ENCODE measurements at regions not wholly inside any gene's neighbourhood (a gene's known extent, or its start where the extent isn't known, plus 50 kb on each side); places are given as distances from the start of the nearest gene placed in this dataset.

DNA sequence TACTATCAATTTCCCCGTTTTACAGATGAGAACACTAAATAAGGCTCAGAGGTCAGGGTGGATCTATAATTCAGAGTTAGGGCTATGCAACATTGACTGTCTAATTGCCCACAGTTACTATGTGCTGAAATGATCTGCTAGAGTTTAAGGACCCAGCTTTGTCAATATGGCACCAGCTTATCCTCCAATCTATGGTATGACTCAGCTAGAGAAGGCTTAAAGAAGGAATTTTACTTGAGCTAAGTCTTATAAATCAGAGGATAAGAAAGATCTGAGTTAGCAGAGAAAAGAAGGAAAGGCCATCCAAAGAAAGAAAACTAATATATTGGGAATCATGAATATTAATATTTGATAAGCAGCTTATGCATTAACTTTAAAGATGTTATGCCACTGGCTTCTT lies 78.1 kb downstream of the ASB9 start:
- no peak for DNase-seq (ENCODE audit: low spot score)

GRCh38 chrX:15188039-15188438 lies 81.8 kb downstream of the ASB9 start:
- DNase-seq (ENCODE audit: low spot score): no peak

DNA sequence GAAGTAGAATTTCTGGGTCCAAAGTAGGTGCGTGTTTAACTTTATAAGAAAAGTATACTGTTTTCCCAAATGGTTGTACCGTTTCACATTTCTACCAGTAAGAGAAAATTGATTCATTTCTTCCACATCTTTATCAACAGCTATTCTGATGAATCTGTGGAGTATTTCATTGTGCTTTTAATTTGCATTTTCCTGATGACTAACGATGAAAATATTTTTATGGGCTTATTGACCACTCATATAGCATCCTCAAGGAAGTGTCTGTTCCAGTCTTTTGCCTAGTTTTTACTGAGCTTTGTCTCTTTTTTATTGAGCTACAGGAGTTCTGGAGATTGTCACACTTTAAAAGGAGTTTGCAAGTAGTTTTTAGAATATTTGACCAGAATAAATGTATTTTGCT lies 92.6 kb downstream of the ASB9 start:
- DNase-seq (ENCODE audit: low spot score): no peak

DNA sequence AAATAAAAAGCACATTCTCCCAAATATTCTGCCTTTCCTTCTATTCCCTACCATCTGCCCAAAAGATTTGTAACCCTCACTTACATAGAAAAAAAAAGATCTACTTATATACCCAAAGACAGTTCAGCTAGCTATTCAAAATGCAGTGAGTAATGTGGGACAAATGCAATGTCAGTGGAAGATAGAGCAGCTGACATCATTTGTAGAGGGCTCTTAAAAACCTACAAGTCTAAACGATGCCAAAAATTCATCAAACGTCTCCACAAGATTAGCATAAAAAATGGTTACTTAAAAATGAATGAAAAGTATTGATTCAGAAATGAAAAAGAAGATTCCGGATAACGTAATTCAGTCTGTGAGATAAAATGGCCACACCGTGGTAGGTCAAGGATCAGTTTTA lies 96.5 kb downstream of the ASB9 start:
- DNase-seq (ENCODE audit: low spot score): no peak

DNA sequence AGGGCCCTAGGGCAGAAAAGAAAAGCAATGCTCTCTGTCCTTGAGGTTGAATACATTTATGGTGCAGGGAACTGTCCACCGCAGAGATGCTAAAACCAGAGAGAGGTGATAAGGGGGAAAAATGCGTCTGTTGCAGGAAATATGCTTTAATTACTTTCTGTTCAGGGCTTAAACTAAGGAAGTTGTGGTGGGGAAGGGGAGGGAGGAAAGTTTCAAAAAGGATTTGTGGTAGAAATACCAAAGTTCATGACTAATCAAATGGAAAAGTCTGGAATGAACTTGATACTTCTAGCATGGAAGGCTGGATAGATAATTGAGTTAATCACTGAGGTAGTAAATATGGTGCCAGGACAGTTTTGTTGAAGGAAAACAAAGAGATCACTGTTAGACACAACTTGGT lies 99.0 kb downstream of the ASB9 start:
- no peak for DNase-seq (ENCODE audit: low spot score)

DNA sequence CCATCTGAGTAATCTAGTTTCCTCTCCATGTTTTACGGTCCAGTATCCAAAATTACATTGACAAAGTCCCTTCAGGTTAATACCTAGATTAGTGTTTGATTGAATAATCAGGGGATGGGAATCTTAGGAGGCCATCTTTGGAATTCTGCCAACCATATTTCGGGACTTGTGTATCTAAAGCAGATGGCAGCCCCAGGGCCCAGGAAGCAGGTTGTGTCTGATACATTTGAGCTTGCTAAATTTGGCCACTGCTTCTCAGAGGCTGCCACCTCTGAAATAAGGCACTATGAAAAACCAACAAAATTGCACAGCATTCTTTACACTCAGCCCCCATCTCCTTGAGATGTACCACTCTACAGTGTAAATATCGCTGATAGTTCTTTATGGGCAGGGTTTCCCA lies 102.1 kb downstream of the ASB9 start:
- DNase-seq (ENCODE audit: low spot score): no peak

DNA sequence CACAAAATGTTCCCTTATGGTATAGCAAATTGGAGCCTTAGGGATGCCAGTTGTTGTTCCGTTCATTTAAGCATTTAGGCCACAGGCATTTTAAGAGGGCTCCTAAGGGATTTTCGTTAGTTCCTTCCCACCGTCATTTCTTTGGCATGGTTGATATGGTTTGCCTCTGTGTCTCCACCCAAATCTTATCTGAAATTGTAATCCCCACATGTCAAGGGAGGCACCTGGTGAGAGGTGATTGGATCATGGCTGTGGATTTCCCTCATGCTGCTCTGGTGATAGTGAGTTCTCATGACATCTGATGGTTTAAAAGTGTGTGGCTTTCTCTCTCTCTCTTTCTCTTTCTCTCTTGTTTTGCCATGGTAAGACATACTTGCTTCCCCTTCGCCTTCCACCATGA lies 104.1 kb downstream of the ASB9 start:
- DNase-seq (ENCODE audit: low spot score): no peak

DNA sequence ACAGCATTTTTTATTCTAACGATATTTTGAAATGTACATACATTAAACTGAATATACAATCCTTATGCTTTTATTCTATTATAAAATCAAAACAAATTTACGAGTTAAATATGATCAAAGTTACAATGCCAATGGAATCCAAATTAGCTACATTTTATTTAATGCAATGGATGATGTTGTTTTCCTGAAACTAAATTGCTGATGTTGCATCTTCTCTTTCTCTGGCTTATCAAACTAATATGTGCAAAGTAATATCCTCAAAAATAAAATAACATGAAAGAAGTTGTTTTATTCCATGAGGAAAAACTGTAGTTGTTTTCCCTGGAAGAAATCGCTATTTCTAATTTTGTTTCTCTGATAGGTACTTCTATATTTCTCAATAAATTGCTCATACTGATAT lies 106.8 kb downstream of the ASB9 start:
- DNase-seq (ENCODE audit: low spot score): no peak

- DNase-seq (ENCODE audit: low spot score): no peak
Observed at GRCh38 chrX:15160558-15161095, 109.3 kb downstream of the ASB9 start.

- peak; percentile 61 for DNase-seq (ENCODE audit: low spot score)
Observed at GRCh38 chrX:15158736-15159406, 111.0 kb downstream of the ASB9 start.

DNA sequence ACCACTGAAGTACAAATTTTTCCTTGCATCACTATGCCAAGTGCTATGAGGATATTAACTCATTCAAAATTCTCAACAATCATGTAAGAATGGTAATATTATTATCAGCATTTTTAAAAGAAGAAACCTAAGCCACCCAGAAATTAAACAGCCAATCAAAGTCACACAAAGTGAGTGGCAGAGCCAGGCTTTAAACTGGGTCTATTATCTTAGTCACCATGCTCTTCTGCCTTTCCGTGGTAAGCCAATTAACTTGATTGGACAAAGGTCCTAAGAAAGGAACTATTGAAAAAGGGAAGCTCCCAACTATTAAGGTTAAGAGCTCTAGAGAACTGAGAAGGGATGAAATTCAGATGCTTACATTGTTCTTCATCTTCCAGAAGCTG lies 111.5 kb downstream of the ASB9 start:
- DNase-seq (ENCODE audit: low spot score): no peak

DNA sequence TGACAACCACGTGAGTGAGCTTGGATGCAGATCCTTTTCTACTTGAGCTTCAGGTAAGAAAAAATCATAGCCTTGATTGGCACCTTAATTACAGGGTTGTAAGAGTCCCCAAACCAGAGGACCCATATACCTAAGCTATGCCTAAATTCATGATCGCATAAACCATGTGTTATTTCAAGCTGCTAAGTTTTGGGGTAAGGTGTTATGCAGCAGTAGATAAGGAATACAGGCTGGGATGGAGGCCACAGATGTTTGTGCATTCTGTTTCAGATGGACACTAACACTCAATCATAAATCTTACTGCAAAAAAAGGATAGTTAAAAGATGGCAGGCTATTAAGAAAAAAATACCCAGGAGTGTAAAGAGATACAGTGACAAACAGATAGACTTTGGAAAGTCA lies 112.3 kb downstream of the ASB9 start:
- no peak for DNase-seq (ENCODE audit: low spot score)

DNA sequence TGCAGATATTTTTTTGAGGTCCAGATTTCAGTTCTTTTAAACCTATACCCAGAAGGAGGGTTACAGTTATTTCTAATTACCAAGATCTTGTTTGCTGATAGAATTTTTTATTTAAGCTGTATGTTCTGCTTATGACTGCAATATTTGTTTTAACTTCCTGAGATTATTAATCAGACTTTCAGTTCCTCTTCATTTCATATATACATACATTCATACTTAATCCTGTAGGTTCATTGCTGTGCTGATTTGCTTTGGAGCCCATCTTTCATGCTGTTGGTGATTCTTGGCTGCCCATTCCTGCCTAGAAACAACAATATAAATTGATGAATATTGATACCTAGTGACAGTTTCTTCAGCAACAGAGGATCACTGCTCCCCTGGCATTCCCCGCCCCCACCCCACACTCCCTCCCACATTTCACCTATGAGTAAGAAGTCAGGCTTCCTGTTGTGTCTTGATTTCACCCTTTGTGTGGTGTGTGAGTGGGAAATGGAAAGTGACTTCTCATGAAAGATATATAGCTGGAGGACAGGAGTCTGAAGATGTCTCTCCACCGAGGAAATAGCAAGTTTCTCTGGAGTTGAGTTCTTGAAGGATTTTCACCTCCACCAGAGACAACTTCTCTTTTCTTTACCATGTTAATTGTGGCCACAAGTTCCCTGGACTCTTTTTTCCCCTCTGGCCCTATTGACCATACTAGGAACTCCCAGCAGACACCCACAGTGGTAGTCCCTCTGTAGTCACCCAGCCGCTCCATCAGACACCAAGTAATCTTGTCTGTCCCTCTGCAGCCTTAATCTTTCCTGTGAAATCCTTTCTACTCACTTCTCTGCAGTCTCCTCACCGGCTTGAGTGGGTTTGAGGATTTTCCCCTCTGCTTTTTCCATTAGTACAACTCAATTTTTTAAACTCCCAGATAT lies 118.4 kb downstream of the ASB9 start:
- DNase-seq (ENCODE audit: low spot score): peak; percentile 52

GRCh38 chrX:15150586-15150985 lies 119.3 kb downstream of the ASB9 start:
- no peak for DNase-seq (ENCODE audit: low spot score)

DNA sequence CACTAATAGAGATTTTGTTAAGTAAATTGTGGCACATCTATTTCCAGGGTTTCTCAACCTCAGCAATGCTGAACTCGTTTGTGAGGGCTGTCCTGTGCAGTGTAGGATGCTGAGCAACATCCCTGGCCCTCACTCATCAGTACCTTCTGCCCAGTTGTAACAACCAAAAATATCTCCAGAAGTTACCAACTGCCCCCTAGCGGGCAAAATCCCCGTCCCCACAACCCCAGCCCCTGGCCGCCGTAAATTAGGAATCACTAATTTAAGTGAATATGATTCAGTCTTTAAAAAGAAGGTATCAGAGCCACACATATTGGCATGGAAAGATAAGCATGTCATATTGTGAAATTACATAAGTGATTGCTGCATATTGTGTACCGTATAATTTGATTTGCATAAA lies 123.4 kb downstream of the ASB9 start:
- DNase-seq (ENCODE audit: low spot score): no peak

GRCh38 chrX:15143825-15144121 lies 126.1 kb downstream of the ASB9 start:
- DNase-seq (ENCODE audit: low spot score): no peak

- DNase-seq (ENCODE audit: low spot score): peak; percentile 59
Observed at GRCh38 chrX:15143050-15143824, 126.6 kb downstream of the ASB9 start.

- peak; percentile 9 for DNase-seq (ENCODE audit: low spot score)
Observed at GRCh38 chrX:15142084-15142715, 127.7 kb downstream of the ASB9 start.

DNA sequence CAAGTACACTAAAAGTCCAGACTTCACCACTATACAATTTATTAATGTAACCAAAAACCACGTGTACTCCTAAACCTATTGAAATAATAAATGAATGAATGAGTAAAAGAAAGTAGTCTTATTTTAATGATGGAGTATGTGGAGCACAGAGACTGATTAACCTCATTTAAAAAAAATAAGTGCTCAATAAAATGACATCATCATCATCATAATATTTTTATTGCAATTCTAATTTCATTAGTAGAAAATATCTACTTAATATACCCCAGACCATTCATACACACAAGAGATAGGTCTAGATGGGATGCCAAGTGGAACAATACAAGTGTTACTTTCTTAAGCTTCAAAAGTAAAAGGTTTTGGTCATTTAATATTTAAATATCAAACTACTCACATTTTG lies 133.1 kb downstream of the ASB9 start:
- no peak for DNase-seq (ENCODE audit: low spot score)

DNA sequence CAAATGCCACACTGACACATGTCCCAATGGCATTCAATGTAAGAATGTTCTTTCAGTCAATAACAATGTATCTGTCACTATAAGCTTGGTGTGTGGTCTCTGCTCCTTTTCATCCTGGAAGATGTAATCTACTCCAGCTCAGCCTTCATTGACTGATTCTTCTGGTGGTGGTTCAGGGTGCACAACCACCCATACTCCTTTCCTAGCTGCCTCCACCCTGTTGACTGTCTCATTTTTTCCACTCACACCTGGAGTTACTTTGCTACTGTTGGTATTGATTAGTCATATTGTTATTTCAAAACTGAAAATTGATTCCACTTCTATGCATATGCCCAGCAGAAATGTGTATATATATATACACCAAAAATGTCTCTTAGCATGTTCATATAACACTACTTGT lies 140.5 kb downstream of the ASB9 start:
- no peak for DNase-seq (ENCODE audit: low spot score)

- DNase-seq (ENCODE audit: low spot score): no peak
Observed at GRCh38 chrX:15128861-15129260, 141.0 kb downstream of the ASB9 start.

DNA sequence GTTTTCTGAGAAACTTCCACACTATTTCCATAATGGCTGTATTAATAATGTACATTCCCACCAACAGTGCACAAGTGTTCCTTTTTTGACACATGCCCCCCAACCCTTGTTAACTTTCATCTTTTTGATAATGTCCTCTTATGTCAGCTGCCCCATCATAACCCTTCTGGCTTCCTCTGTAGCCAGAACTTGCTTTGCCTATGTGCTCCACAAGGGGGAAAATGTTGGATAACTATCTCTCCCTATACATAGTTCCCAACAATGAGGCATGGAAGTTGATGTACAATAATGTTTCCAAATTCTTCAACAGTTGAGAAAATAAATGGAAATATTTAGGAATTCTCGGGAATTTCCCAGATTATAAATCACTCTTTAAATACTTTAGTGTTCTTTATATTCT lies 142.9 kb downstream of the ASB9 start:
- DNase-seq (ENCODE audit: low spot score): no peak
